ENCODE measurements at regions not wholly inside any gene's neighbourhood (a gene's known extent, or its start where the extent isn't known, plus 50 kb on each side); places are given as distances from the start of the nearest gene placed in this dataset.
"Not testable (repeated sequence)": the region's sequence is repeated elsewhere in the genome, so short reads cannot be mapped to it uniquely, and the experiment has no call there.

GRCh38 chr6:144437105-144437504 lies 152.0 kb downstream of the UTRN start:
- H3K36me3 ChIP-seq (ENCODE audit: control insufficient read depth in 1 of 2, insufficient read depth in 2 of 2, low read length in 2 of 2): peaks cover 30 to 38% of the 10 kb centered on the region in 2 donors

GRCh38 chr6:144438103-144438502 lies 153.0 kb downstream of the UTRN start:
- Histone ChIP-seq H3K27me3 (ENCODE audit: low read depth, low read length) (no peaks in the 10 kb centered on the region), H3K4me3 (ENCODE audit: low read depth in 1 of 2, low read length in 2 of 2) (no peak overlapping the region), H3K36me3 (ENCODE audit: control insufficient read depth in 1 of 2, insufficient read depth in 2 of 2, low read length in 2 of 2) (peaks cover 30 to 48% of the 10 kb centered on the region in 2 donors), H3K27ac (ENCODE audit: low read length) (no peak overlapping the region), H3K4me1 (ENCODE audit: control insufficient read depth in 1 of 2, insufficient read depth in 2 of 2, low read length in 2 of 2) (no peaks in the 10 kb centered on the region), H3K9me3 (ENCODE audit: control insufficient read depth in 1 of 2, low read length in 2 of 2) (no peaks in the 10 kb centered on the region)

More at GRCh38 chr6:144437105-144437504, 152.0 kb downstream of the UTRN start:
- no peaks in the 10 kb centered on the region for H3K27me3 ChIP-seq (ENCODE audit: low read depth, low read length)
- no peaks in the 10 kb centered on the region for H3K4me1 ChIP-seq (ENCODE audit: control insufficient read depth in 1 of 2, insufficient read depth in 2 of 2, low read length in 2 of 2)
- no peak overlapping the region for H3K4me3 ChIP-seq (ENCODE audit: low read depth in 1 of 2, low read length in 2 of 2)
- no peaks in the 10 kb centered on the region for H3K9me3 ChIP-seq (ENCODE audit: control insufficient read depth in 1 of 2, low read length in 2 of 2)
- H3K27ac ChIP-seq (ENCODE audit: low read length): no peak overlapping the region

GRCh38 chr6:144439016-144439415 lies 153.9 kb downstream of the UTRN start:
- Histone ChIP-seq H3K27me3 (ENCODE audit: low read depth, low read length) (no peaks in the 10 kb centered on the region), H3K36me3 (ENCODE audit: control insufficient read depth in 1 of 2, insufficient read depth in 2 of 2, low read length in 2 of 2) (peaks cover 30 to 48% of the 10 kb centered on the region in 2 donors), H3K4me3 (ENCODE audit: low read depth in 1 of 2, low read length in 2 of 2) (no peak overlapping the region), H3K4me1 (ENCODE audit: control insufficient read depth in 1 of 2, insufficient read depth in 2 of 2, low read length in 2 of 2) (no peaks in the 10 kb centered on the region), H3K9me3 (ENCODE audit: control insufficient read depth in 1 of 2, low read length in 2 of 2) (no peaks in the 10 kb centered on the region), H3K27ac (ENCODE audit: low read length) (no peak overlapping the region)

GRCh38 chr6:144441801-144442200 lies 156.7 kb downstream of the UTRN start:
- H3K9me3 ChIP-seq (ENCODE audit: control insufficient read depth in 1 of 2, low read length in 2 of 2); H3K4me3 ChIP-seq (ENCODE audit: low read depth in 1 of 2, low read length in 2 of 2); H3K27ac ChIP-seq (ENCODE audit: low read length); H3K27me3 ChIP-seq (ENCODE audit: low read depth, low read length); H3K4me1 ChIP-seq (ENCODE audit: control insufficient read depth in 1 of 2, insufficient read depth in 2 of 2, low read length in 2 of 2): not testable (repeated sequence)
- H3K36me3 ChIP-seq (ENCODE audit: control insufficient read depth in 1 of 2, insufficient read depth in 2 of 2, low read length in 2 of 2): peaks cover 27 to 53% of the 10 kb centered on the region in 2 donors

- Histone ChIP-seq H3K36me3 (ENCODE audit: control insufficient read depth in 1 of 2, insufficient read depth in 2 of 2, low read length in 2 of 2) (peaks cover 23 to 46% of the 10 kb centered on the region in 2 donors), H3K4me1 (ENCODE audit: control insufficient read depth in 1 of 2, insufficient read depth in 2 of 2, low read length in 2 of 2) (no peaks in the 10 kb centered on the region)
Measured at GRCh38 chr6:144443157-144443556, 158.0 kb downstream of the UTRN start.

GRCh38 chr6:144447472-144447871 lies 162.3 kb downstream of the UTRN start:
- Histone ChIP-seq H3K27ac (ENCODE audit: low read length) (no peak overlapping the region), H3K27me3 (ENCODE audit: low read depth, low read length) (no peaks in the 10 kb centered on the region), H3K36me3 (ENCODE audit: control insufficient read depth in 1 of 2, insufficient read depth in 2 of 2, low read length in 2 of 2) (peaks cover 27 to 35% of the 10 kb centered on the region in 2 donors), H3K9me3 (ENCODE audit: control insufficient read depth in 1 of 2, low read length in 2 of 2) (no peaks in the 10 kb centered on the region), H3K4me1 (ENCODE audit: control insufficient read depth in 1 of 2, insufficient read depth in 2 of 2, low read length in 2 of 2) (no peaks in the 10 kb centered on the region), H3K4me3 (ENCODE audit: low read depth in 1 of 2, low read length in 2 of 2) (no peak overlapping the region)

More at GRCh38 chr6:144443157-144443556, 158.0 kb downstream of the UTRN start:
- Histone ChIP-seq H3K27me3 (ENCODE audit: low read depth, low read length) (no peaks in the 10 kb centered on the region), H3K4me3 (ENCODE audit: low read depth in 1 of 2, low read length in 2 of 2) (no peak overlapping the region), H3K27ac (ENCODE audit: low read length) (no peak overlapping the region), H3K9me3 (ENCODE audit: control insufficient read depth in 1 of 2, low read length in 2 of 2) (no peaks in the 10 kb centered on the region)

- no peaks in the 10 kb centered on the region for H3K4me1 ChIP-seq (ENCODE audit: control insufficient read depth in 1 of 2, insufficient read depth in 2 of 2, low read length in 2 of 2)
- H3K27ac ChIP-seq (ENCODE audit: low read length): no peak overlapping the region
- no peaks in the 10 kb centered on the region for H3K9me3 ChIP-seq (ENCODE audit: control insufficient read depth in 1 of 2, low read length in 2 of 2)
- peaks cover 27 to 28% of the 10 kb centered on the region in 2 donors for H3K36me3 ChIP-seq (ENCODE audit: control insufficient read depth in 1 of 2, insufficient read depth in 2 of 2, low read length in 2 of 2)
- no peaks in the 10 kb centered on the region for H3K27me3 ChIP-seq (ENCODE audit: low read depth, low read length)
- no peak overlapping the region for H3K4me3 ChIP-seq (ENCODE audit: low read depth in 1 of 2, low read length in 2 of 2)
Measured at GRCh38 chr6:144449218-144449617, 164.1 kb downstream of the UTRN start.

- Histone ChIP-seq H3K36me3 (ENCODE audit: control insufficient read depth in 1 of 2, insufficient read depth in 2 of 2, low read length in 2 of 2) (peaks cover 27 to 28% of the 10 kb centered on the region in 2 donors), H3K4me1 (ENCODE audit: control insufficient read depth in 1 of 2, insufficient read depth in 2 of 2, low read length in 2 of 2) (no peaks in the 10 kb centered on the region), H3K4me3 (ENCODE audit: low read depth in 1 of 2, low read length in 2 of 2) (no peak overlapping the region), H3K27me3 (ENCODE audit: low read depth, low read length) (no peaks in the 10 kb centered on the region), H3K9me3 (ENCODE audit: control insufficient read depth in 1 of 2, low read length in 2 of 2) (no peaks in the 10 kb centered on the region), H3K27ac (ENCODE audit: low read length) (no peak overlapping the region)
Measured at GRCh38 chr6:144449911-144450597, 164.9 kb downstream of the UTRN start.

GRCh38 chr6:144460327-144461095 lies 175.4 kb downstream of the UTRN start:
- Histone ChIP-seq H3K9me3 (ENCODE audit: control insufficient read depth in 1 of 2, low read length in 2 of 2) (no peaks in the 10 kb centered on the region), H3K36me3 (ENCODE audit: control insufficient read depth in 1 of 2, insufficient read depth in 2 of 2, low read length in 2 of 2) (peaks cover 9 to 47% of the 10 kb centered on the region in 2 donors), H3K27ac (ENCODE audit: low read length) (no peak overlapping the region), H3K4me1 (ENCODE audit: control insufficient read depth in 1 of 2, insufficient read depth in 2 of 2, low read length in 2 of 2) (no peaks in the 10 kb centered on the region), H3K27me3 (ENCODE audit: low read depth, low read length) (no peaks in the 10 kb centered on the region), H3K4me3 (ENCODE audit: low read depth in 1 of 2, low read length in 2 of 2) (no peak overlapping the region)

GRCh38 chr6:144462058-144462457 lies 176.9 kb downstream of the UTRN start:
- Histone ChIP-seq H3K9me3 (ENCODE audit: control insufficient read depth in 1 of 2, low read length in 2 of 2) (no peaks in the 10 kb centered on the region), H3K36me3 (ENCODE audit: control insufficient read depth in 1 of 2, insufficient read depth in 2 of 2, low read length in 2 of 2) (peaks cover 12 to 53% of the 10 kb centered on the region in 2 donors), H3K27me3 (ENCODE audit: low read depth, low read length) (no peaks in the 10 kb centered on the region), H3K4me1 (ENCODE audit: control insufficient read depth in 1 of 2, insufficient read depth in 2 of 2, low read length in 2 of 2) (no peaks in the 10 kb centered on the region), H3K4me3 (ENCODE audit: low read depth in 1 of 2, low read length in 2 of 2) (no peak overlapping the region), H3K27ac (ENCODE audit: low read length) (no peak overlapping the region)

- Histone ChIP-seq H3K4me1 (ENCODE audit: control insufficient read depth in 1 of 2, insufficient read depth in 2 of 2, low read length in 2 of 2) (no peaks in the 10 kb centered on the region), H3K27me3 (ENCODE audit: low read depth, low read length) (no peaks in the 10 kb centered on the region), H3K4me3 (ENCODE audit: low read depth in 1 of 2, low read length in 2 of 2) (no peak overlapping the region), H3K36me3 (ENCODE audit: control insufficient read depth in 1 of 2, insufficient read depth in 2 of 2, low read length in 2 of 2) (peaks cover 8 to 33% of the 10 kb centered on the region in 2 donors), H3K27ac (ENCODE audit: low read length) (no peak overlapping the region), H3K9me3 (ENCODE audit: control insufficient read depth in 1 of 2, low read length in 2 of 2) (no peaks in the 10 kb centered on the region)
Measured at GRCh38 chr6:144466716-144467115, 181.6 kb downstream of the UTRN start.

Measured in muscle layer of duodenum (tissue), 2 donors.